AG09319 (cell line): ENCODE measurements at regions not wholly inside any gene's neighbourhood (a gene's known extent, or its start where the extent isn't known, plus 50 kb on each side); places are given as distances from the start of the nearest gene placed in this dataset.

Source experiments
- DNase-seq: peaks from one replicate; pipeline ENCODE4 v3.0.0-alpha.2; 2010; ENCODE audit warnings: low read depth; ENCODE audit errors: extremely low read depth
- TF ChIP-seq, protein P1 (sequence below): IDR thresholded peaks from 2 replicates; pipeline ENCODE4 v1.5.1; 2011; ENCODE audit warnings: low read depth, mild to moderate bottlenecking, inconsistent platforms, low read length, moderate library complexity

DNA sequence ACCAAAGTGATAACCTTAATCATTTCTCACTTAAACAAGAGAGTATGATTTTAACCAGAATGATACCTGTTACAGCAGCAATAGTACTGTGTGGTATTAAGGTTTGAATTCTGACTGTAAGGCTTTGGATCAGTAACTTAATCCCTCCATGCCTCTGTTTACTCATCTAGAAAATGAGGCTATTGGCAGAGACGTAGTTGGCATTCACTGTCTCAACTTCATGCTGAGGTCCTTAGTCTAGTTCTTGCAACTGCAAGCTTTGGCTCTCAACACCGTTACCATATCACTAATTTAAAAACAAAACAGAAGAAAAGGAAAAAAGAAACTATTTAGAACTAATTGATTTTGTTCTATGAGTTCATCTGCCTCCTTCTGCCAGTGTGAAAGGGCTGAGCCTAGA is 875.4 kb downstream of the MCTP2 start:
- TF ChIP-seq, protein P1, sequence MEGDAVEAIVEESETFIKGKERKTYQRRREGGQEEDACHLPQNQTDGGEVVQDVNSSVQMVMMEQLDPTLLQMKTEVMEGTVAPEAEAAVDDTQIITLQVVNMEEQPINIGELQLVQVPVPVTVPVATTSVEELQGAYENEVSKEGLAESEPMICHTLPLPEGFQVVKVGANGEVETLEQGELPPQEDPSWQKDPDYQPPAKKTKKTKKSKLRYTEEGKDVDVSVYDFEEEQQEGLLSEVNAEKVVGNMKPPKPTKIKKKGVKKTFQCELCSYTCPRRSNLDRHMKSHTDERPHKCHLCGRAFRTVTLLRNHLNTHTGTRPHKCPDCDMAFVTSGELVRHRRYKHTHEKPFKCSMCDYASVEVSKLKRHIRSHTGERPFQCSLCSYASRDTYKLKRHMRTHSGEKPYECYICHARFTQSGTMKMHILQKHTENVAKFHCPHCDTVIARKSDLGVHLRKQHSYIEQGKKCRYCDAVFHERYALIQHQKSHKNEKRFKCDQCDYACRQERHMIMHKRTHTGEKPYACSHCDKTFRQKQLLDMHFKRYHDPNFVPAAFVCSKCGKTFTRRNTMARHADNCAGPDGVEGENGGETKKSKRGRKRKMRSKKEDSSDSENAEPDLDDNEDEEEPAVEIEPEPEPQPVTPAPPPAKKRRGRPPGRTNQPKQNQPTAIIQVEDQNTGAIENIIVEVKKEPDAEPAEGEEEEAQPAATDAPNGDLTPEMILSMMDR: no peak
- no peak for DNase-seq

DNA sequence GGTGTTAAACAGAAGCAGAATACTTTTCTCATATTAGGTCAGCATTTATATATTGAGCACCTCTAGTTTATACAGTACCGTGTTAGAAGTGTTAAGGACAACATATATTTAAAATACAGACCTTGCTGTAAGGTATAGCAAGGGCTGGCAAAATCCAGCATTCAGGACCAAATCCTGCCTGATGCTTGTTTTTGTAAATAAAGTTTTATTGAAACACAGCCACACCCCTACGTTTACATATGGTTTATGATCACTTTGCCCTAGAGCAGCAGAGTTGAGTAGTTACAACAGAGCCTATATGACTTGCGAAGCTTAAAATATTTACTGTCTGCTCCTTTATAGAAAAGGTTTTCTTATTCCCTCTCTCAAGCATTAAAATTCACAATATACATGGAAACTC is 877.3 kb downstream of the MCTP2 start:
- TF ChIP-seq, protein P1: no peak

GRCh38 chr15:95111969-95112368 is 880.6 kb downstream of the MCTP2 start:
- DNase-seq: no peak
- TF ChIP-seq, protein P1: no peak

More for the DNA sequence above, 877.3 kb downstream of the MCTP2 start:
- DNase-seq: no peak

- no peak for DNase-seq
- TF ChIP-seq, protein P1: no peak
Measured at GRCh38 chr15:95113041-95113440, 881.7 kb downstream of the MCTP2 start.

GRCh38 chr15:95119041-95119610 is 887.8 kb downstream of the MCTP2 start:
- TF ChIP-seq, protein P1: no peak
- no peak for DNase-seq

DNA sequence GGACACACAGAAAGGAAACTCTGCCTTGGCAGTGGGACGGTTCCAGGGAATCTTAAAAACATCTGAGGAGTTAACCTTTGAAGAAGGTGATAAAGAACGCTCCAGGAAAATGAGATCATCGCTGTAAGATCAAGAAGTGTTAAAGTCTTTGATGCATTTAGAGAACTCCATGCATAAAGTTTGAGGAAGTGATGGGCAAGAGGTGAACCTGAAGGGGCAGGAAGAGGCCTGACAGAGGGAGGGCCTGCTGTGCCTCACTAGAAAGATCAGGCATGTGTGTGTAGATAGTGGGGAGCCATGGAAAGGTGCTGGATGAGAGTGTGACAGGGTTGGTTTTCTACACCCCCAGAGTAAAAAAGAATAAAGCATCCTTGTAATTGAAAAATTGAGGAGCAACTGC is 889.2 kb downstream of the MCTP2 start:
- TF ChIP-seq, protein P1: no peak
- no peak for DNase-seq

DNA sequence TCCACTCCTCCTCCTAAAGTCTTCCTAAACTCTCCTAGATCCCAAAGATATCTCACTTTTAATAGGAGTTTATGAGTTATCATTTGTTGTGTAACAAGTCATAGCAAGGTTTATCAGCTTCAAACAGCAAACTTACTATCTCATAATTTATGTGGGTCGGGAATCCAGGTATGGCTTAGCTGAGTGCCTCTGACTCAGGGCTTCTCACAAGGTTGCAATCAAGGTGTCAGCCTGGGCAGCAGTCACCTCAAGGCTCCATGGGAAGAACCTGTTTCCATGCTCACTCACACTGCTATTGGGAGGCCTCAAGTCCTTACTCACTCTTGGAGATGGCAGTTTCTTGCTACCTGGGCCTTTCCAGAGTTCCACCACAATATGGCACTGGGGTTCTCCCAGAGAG is 889.8 kb downstream of the MCTP2 start:
- TF ChIP-seq, protein P1: no peak
- DNase-seq: no peak
